ENCODE measurements at regions not wholly inside any gene's neighbourhood (a gene's known extent, or its start where the extent isn't known, plus 50 kb on each side); places are given as distances from the start of the nearest gene placed in this dataset.

GRCh38 chr6:23688650-23689049, 437.4 kb upstream of the NRSN1 start:
- TF ChIP-seq, protein P1, sequence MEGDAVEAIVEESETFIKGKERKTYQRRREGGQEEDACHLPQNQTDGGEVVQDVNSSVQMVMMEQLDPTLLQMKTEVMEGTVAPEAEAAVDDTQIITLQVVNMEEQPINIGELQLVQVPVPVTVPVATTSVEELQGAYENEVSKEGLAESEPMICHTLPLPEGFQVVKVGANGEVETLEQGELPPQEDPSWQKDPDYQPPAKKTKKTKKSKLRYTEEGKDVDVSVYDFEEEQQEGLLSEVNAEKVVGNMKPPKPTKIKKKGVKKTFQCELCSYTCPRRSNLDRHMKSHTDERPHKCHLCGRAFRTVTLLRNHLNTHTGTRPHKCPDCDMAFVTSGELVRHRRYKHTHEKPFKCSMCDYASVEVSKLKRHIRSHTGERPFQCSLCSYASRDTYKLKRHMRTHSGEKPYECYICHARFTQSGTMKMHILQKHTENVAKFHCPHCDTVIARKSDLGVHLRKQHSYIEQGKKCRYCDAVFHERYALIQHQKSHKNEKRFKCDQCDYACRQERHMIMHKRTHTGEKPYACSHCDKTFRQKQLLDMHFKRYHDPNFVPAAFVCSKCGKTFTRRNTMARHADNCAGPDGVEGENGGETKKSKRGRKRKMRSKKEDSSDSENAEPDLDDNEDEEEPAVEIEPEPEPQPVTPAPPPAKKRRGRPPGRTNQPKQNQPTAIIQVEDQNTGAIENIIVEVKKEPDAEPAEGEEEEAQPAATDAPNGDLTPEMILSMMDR (IDR thresholded peaks at IDR 0.05), result no peak
- no peak for TF ChIP-seq EP300 (IDR thresholded peaks at IDR 0.05)

Data from esophagus muscularis mucosa (tissue), 3 donors.